GM23338 (cell line): ENCODE measurements at regions not wholly inside any gene's neighbourhood (a gene's known extent, or its start where the extent isn't known, plus 50 kb on each side); places are given as distances from the start of the nearest gene placed in this dataset.
A peak's percentile ranks its signal among the peaks of the same experiment; 100 is the strongest.

Experiments used
- ATAC-seq: fragments of 200-7000 bp; cut with Tn5 transposase; 3 replicates; pipeline ENCODE4 v1.9.1; 2020
- DNase-seq: peaks from one replicate; pipeline ENCODE4 v3.0.0-alpha.2; 2015; ENCODE audit warnings: low spot score
- H2AFZ ChIP-seq: fragments of 200-600 bp; sonication (generic); 2 replicates; pipeline ENCODE4 v1.8.0; 2016; ENCODE audit warnings: antibody characterized with exemption, mild to moderate bottlenecking, moderate library complexity
- H3F3A ChIP-seq: fragments of 200-600 bp; sonication (generic); replicated peaks from 2 replicates; pipeline ENCODE4 v1.8.0; 2017; ENCODE audit warnings: antibody characterized with exemption, mixed run types, low read depth
- H3K27ac ChIP-seq: fragments of 200-600 bp; sonication (generic); 2 replicates; pipeline ENCODE4 v1.6.1; 2016; ENCODE audit warnings: low read depth
- H3K27me3 ChIP-seq: fragments of 200-600 bp; sonication (generic); 2 replicates; pipeline ENCODE4 v1.8.0; 2016; ENCODE audit warnings: mild to moderate bottlenecking, mixed run types, moderate library complexity; ENCODE audit not compliant: insufficient read depth
- H3K36me3 ChIP-seq: fragments of 200-600 bp; sonication (generic); 2 replicates; pipeline ENCODE4 v1.8.0; 2016; ENCODE audit warnings: mild to moderate bottlenecking; ENCODE audit not compliant: insufficient read depth
- H3K4me1 ChIP-seq: fragments of 200-600 bp; sonication (generic); 2 replicates; pipeline ENCODE4 v1.8.0; 2016; ENCODE audit warnings: mild to moderate bottlenecking, moderate library complexity; ENCODE audit not compliant: insufficient read depth
- H3K4me2 ChIP-seq: fragments of 200-600 bp; sonication (generic); 2 replicates; pipeline ENCODE4 v1.7.1; 2017; ENCODE audit warnings: mixed run types
- H3K4me3 ChIP-seq: fragments of 200-600 bp; sonication (generic); 2 replicates; pipeline ENCODE4 v1.6.1; 2016; ENCODE audit warnings: mixed run types
- H3K79me2 ChIP-seq: fragments of 200-600 bp; sonication (generic); replicated peaks from 2 replicates; pipeline ENCODE4 v1.8.0; 2017; ENCODE audit warnings: mild to moderate bottlenecking; ENCODE audit not compliant: insufficient read depth
- H3K9me2 ChIP-seq: fragments of 200-600 bp; sonication (generic); 2 replicates; pipeline ENCODE4 v1.8.0; 2017; ENCODE audit not compliant: insufficient read depth
- H4K20me1 ChIP-seq: fragments of 200-600 bp; sonication (generic); replicated peaks from 2 replicates; pipeline ENCODE4 v1.8.0; 2017; ENCODE audit warnings: mild to moderate bottlenecking; ENCODE audit not compliant: insufficient read depth
- H3K27ac Mint-ChIP-seq: 2 replicates; pipeline ENCODE4 v1.8.0; 2020; ENCODE audit warnings: inconsistent platforms, mild to moderate bottlenecking, moderate library complexity, mixed read lengths
- H3K27me3 Mint-ChIP-seq: 3 replicates; pipeline ENCODE4 v1.8.0; 2022; ENCODE audit warnings: low read depth, mild to moderate bottlenecking, moderate library complexity, mixed read lengths, inconsistent platforms; ENCODE audit not compliant: insufficient read depth, poor library complexity
- H3K36me3 Mint-ChIP-seq: 3 replicates; pipeline ENCODE4 v1.8.0; 2021; ENCODE audit warnings: low read depth, mild to moderate bottlenecking, inconsistent platforms, moderate library complexity, mixed read lengths
- H3K4me1 Mint-ChIP-seq: 3 replicates; pipeline ENCODE4 v1.8.0; 2020; ENCODE audit warnings: mild to moderate bottlenecking, inconsistent platforms, mixed read lengths
- H3K4me3 Mint-ChIP-seq: 3 replicates; pipeline ENCODE4 v1.8.0; 2021; ENCODE audit warnings: moderate library complexity, mild to moderate bottlenecking, inconsistent platforms, mixed read lengths
- H3K9me3 Mint-ChIP-seq: 3 replicates; pipeline ENCODE4 v1.8.0; 2020; ENCODE audit warnings: moderate library complexity, mild to moderate bottlenecking, inconsistent platforms, mixed read lengths
- CREB1 ChIP-seq: fragments of 250-450 bp; sonication (Bioruptor Pico); IDR thresholded peaks from 2 replicates; pipeline ENCODE4 v1.5.0; 2020; ENCODE audit warnings: low read depth, mild to moderate bottlenecking, moderate library complexity
- CTCF ChIP-seq, 2 experiments: fragments of 200-600 bp in 1 of 2; sonication (generic) in 1 of 2; conservative IDR thresholded peaks; 2 replicates each; pipeline versions ENCODE4 v1.5.1 to v1.6.1; 2016 to 2017; ENCODE audit warnings: antibody characterized with exemption in 2 of 2, low read depth in 2 of 2, mild to moderate bottlenecking in 2 of 2, moderate library complexity in 1 of 2
- ETS1 ChIP-seq: IDR thresholded peaks from 2 replicates; pipeline ENCODE4 v1.6.1; 2016; ENCODE audit warnings: antibody characterized with exemption
- EZH2phosphoT487 ChIP-seq: fragments of 200-600 bp; sonication (generic); IDR thresholded peaks from one replicate; pipeline ENCODE4 v1.8.1; 2018; ENCODE audit warnings: antibody characterized with exemption; ENCODE audit not compliant: unreplicated experiment
- JUNB ChIP-seq: IDR thresholded peaks from one replicate; pipeline ENCODE4 v1.6.1; 2016; ENCODE audit warnings: antibody characterized with exemption; ENCODE audit not compliant: unreplicated experiment
- NANOG ChIP-seq: IDR thresholded peaks from 2 replicates; pipeline ENCODE4 v1.6.1; 2016; ENCODE audit warnings: antibody characterized with exemption, borderline replicate concordance
- REST ChIP-seq: IDR thresholded peaks from one replicate; pipeline ENCODE4 v1.6.1; 2018; ENCODE audit warnings: antibody characterized with exemption; ENCODE audit not compliant: unreplicated experiment
- STAT1 ChIP-seq: IDR thresholded peaks from one replicate; pipeline ENCODE4 v1.6.1; 2016; ENCODE audit warnings: antibody characterized with exemption; ENCODE audit not compliant: unreplicated experiment
- ZNF114 ChIP-seq: fragments of 250-450 bp; sonication (Bioruptor Pico); IDR thresholded peaks from 2 replicates; pipeline ENCODE4 v1.5.0; 2020; ENCODE audit warnings: mild to moderate bottlenecking, moderate library complexity

- TF ChIP-seq REST (no peak), ETS1 (no peak), JUNB (no peak), NANOG (no peak), EZH2phosphoT487 (no peak), STAT1 (no peak)
Observed at GRCh38 chr1:39146681-39147080, 57.8 kb upstream of the MACF1 start (continued).

GRCh38 chr1:39147099-39148025 is 57.1 kb upstream of the MACF1 start:
- no peak overlapping the region for H2AFZ ChIP-seq
- no peaks in the 10 kb centered on the region for H3K9me2 ChIP-seq
- no peaks in the 10 kb centered on the region; the same call in 1 of the 2 replicates for H3F3A ChIP-seq
- TF ChIP-seq CTCF (conservative IDR thresholded peaks at IDR 0.05; ENCODE audit: low read depth in 2 of 2) = no peak
- no peak for TF ChIP-seq CREB1 (CRISPR knock-in tag)
- no peak for TF ChIP-seq REST
- no peak for TF ChIP-seq JUNB
- no peak for TF ChIP-seq STAT1
- no peak for TF ChIP-seq ZNF114 (CRISPR knock-in tag)
- no peak overlapping the region for H3K4me2 ChIP-seq
- Mint-ChIP-seq H3K9me3 (no peaks in the 10 kb centered on the region), H3K27ac (no peak overlapping the region), H3K4me3 (no peak overlapping the region), H3K27me3 (peaks cover under 1% of the 10 kb centered on the region), H3K4me1 (peaks cover 66% of the 10 kb centered on the region), H3K36me3 (peaks cover 7% of the 10 kb centered on the region; the same call in 1 of the 3 replicates)
- ATAC-seq (no peak), DNase-seq (no peak)
- H3K4me1 ChIP-seq = peaks cover 61% of the 10 kb centered on the region
- no peaks in the 10 kb centered on the region for H3K36me3 ChIP-seq
- no peak overlapping the region for H3K4me3 ChIP-seq
- no peaks in the 10 kb centered on the region for H3K27me3 ChIP-seq
- H4K20me1 ChIP-seq = no peaks in the 10 kb centered on the region
- peaks cover 100% of the 10 kb centered on the region for H3K79me2 ChIP-seq
- peak overlapping the region; percentile 29; the same call in 1 of the 2 replicates for H3K27ac ChIP-seq
